ENCODE measurements at regions not wholly inside any gene's neighbourhood (a gene's known extent, or its start where the extent isn't known, plus 50 kb on each side); places are given as distances from the start of the nearest gene placed in this dataset.

DNA sequence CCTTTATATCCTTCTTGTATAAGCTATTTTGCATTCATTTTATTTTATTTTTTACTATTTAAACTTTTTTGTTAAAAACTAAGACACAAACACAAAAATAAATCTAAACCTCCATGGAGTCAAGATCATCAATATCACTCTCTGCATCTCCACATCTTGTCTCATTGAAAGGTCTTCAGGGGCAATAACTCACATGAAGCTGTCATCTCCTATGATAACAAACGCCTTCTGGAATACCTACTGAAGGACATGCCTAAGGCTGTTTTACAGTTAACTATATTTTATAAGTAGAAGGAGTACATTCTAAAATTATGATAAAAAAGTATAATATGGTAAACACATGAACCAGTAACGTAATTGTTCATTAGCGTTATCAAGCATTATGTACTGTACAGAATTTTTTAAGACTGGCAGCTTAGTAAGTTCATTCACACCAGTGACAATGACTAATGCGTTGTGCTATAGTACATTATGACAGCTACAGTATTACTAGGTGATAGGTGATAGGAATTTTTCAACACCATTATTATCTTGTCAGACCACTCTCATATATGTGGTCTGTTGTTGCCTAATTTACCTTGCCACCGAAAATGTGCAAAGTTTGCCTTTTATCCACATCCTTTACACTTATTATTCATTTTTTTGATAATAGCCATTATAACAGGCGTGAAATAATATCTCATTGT is 390.7 kb upstream of the SLITRK1 start:
- Histone ChIP-seq H3K4me1 (no peaks in the 10 kb centered on the region), H3K36me3 (no peaks in the 10 kb centered on the region), H3K27ac (no peak overlapping the region), H3K4me3 (no peak overlapping the region), H3K9me3 (no peaks in the 10 kb centered on the region), H3K27me3 (no peaks in the 10 kb centered on the region)
- ATAC-seq (no peak), DNase-seq (no peak)
- no peak for TF ChIP-seq POLR2A (IDR thresholded peaks at IDR 0.05)
- TF ChIP-seq, protein P1, sequence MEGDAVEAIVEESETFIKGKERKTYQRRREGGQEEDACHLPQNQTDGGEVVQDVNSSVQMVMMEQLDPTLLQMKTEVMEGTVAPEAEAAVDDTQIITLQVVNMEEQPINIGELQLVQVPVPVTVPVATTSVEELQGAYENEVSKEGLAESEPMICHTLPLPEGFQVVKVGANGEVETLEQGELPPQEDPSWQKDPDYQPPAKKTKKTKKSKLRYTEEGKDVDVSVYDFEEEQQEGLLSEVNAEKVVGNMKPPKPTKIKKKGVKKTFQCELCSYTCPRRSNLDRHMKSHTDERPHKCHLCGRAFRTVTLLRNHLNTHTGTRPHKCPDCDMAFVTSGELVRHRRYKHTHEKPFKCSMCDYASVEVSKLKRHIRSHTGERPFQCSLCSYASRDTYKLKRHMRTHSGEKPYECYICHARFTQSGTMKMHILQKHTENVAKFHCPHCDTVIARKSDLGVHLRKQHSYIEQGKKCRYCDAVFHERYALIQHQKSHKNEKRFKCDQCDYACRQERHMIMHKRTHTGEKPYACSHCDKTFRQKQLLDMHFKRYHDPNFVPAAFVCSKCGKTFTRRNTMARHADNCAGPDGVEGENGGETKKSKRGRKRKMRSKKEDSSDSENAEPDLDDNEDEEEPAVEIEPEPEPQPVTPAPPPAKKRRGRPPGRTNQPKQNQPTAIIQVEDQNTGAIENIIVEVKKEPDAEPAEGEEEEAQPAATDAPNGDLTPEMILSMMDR (IDR thresholded peaks at IDR 0.05 in 4 of 5, conservative IDR thresholded peaks at IDR 0.05 in 1 of 5): no peak
- intact Hi-C loops (cut with DNase I; ENCODE audit: low total_unique reads) (no loop called here), in situ Hi-C loops (cut with MboI; ENCODE audit: low sequenced_read_pairs in 4 of 4) (no loop called here)

DNA sequence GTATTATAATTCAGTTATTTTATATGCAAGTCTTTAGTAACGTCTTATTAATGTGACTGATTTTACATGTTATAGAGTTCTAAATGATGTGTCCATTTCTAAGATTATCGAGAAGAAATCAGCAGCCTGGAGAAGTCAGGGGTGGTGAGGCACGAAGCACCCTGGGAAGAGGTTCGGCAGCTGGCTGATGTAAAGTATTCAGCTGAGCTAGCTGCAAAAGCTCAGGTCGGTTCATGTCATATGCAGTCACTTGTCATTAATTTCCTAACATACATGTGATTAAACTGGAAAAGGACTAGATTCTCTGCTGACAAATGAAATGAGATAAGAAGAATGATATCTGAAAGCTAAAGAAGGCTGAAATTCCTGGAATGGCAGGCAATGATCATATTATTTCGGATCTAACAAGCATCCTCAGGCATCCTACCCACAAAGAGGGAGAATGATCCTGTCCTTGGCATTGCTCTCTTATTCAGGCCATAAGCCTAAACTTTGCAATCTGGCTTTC is 383.0 kb upstream of the SLITRK1 start:
- TF ChIP-seq, protein P1 (IDR thresholded peaks at IDR 0.05 in 4 of 5, conservative IDR thresholded peaks at IDR 0.05 in 1 of 5): no peak
- TF ChIP-seq POLR2A (IDR thresholded peaks at IDR 0.05): no peak
- H3K4me3 ChIP-seq: no peak overlapping the region
- no peaks in the 10 kb centered on the region for H3K27me3 ChIP-seq
- H3K27ac ChIP-seq: no peak overlapping the region
- no peaks in the 10 kb centered on the region for H3K4me1 ChIP-seq
- intact Hi-C loops (cut with DNase I; ENCODE audit: low total_unique reads): no loop called here
- DNase-seq (no peak), ATAC-seq (no peak)
- no peaks in the 10 kb centered on the region for H3K36me3 ChIP-seq
- no peaks in the 10 kb centered on the region for H3K9me3 ChIP-seq
- in situ Hi-C loops (cut with MboI; ENCODE audit: low sequenced_read_pairs in 4 of 4): no loop called here

DNA sequence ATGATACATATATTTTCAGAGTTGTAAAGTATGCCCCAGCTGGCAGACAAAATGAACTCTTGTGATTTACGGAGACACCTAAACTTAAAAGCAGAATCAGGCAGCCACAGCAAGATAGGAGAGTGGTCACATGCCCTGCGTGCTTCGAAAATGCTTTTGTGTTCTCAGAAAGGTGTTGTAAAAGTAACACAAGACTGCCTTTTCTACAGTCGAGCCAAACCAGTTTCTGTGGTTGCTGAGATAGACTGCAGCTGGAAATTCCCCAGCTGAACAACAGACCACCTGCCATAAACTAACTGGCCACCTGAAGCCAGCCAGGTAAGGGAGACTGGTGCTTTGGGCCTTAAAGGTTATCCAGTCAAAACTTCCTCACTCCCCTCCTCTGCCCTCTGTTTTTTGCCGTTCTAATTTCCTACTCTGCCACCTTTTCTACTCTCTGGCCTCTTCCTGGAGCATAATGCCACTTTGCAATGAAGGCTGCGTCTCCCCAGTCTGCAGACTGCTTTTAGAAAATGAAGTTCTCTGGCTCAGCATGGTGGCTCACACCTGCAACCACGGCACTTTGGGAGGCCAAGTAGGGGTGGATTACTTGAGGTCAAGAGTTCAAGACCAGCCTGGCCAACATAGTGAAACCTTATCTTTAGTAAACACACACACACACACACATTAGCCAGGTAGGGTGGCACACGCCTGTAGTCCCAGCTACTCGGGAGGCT is 381.2 kb upstream of the SLITRK1 start:
- no peak for ATAC-seq

DNA sequence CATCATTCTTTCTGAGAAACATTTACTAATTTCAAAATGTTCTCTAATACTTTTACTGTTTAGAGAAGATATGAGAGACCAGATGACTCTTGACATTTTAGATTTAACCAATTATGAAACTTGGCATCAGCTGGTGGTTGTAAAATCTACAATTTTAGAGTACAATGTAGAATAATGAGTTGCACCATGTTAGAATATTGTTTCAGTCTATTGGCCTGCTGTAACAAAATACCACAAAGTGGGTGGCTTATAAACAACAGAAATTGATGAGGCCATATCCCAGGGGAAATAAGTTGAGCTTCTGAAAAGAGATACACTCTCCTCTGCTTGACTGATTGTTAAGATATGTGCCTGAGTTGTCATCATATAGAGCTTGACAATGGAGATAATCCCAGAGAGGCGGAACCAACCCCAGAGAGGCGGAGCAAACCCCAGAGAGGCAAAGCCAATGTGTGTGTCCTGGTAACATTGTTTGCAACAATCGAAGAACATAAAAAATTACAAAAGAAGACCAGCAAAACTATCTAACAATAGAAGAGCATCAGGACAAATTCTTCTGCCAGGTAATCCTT is 373.0 kb upstream of the SLITRK1 start:
- intact Hi-C loops (cut with DNase I; ENCODE audit: low total_unique reads): no loop called here
- Histone ChIP-seq H3K4me3 (no peak overlapping the region), H3K27me3 (no peaks in the 10 kb centered on the region), H3K4me1 (no peaks in the 10 kb centered on the region), H3K9me3 (no peaks in the 10 kb centered on the region), H3K27ac (no peak overlapping the region), H3K36me3 (no peaks in the 10 kb centered on the region)
- no peak for DNase-seq
- no peak for TF ChIP-seq POLR2A (IDR thresholded peaks at IDR 0.05)
- TF ChIP-seq, protein P1 (IDR thresholded peaks at IDR 0.05 in 4 of 5, conservative IDR thresholded peaks at IDR 0.05 in 1 of 5): no peak
- in situ Hi-C loops (cut with MboI; ENCODE audit: low sequenced_read_pairs in 4 of 4): no loop called here
- ATAC-seq: no peak

More for the DNA sequence above, 381.2 kb upstream of the SLITRK1 start:
- H3K27me3 ChIP-seq: no peaks in the 10 kb centered on the region
- TF ChIP-seq POLR2A (IDR thresholded peaks at IDR 0.05): no peak
- TF ChIP-seq, protein P1 (IDR thresholded peaks at IDR 0.05 in 4 of 5, conservative IDR thresholded peaks at IDR 0.05 in 1 of 5): no peak
- DNase-seq: no peak
- H3K4me3 ChIP-seq: no peak overlapping the region
- H3K36me3 ChIP-seq: no peaks in the 10 kb centered on the region
- no peaks in the 10 kb centered on the region for H3K4me1 ChIP-seq
- intact Hi-C loops (cut with DNase I; ENCODE audit: low total_unique reads): no loop called here
- in situ Hi-C loops (cut with MboI; ENCODE audit: low sequenced_read_pairs in 4 of 4): no loop called here
- no peak overlapping the region for H3K27ac ChIP-seq
- no peaks in the 10 kb centered on the region for H3K9me3 ChIP-seq
